B cell (primary cell): ENCODE measurements at regions not wholly inside any gene's neighbourhood (a gene's known extent, or its start where the extent isn't known, plus 50 kb on each side); places are given as distances from the start of the nearest gene placed in this dataset.

ENCODE experiments used
- EZH2 ChIP-seq: IDR thresholded peaks from 2 replicates; pipeline ENCODE4 v1.6.1; 2012; ENCODE audit warnings: borderline replicate concordance, low read depth, mild to moderate bottlenecking, moderate library complexity, low read length; ENCODE audit not compliant: insufficient read depth, poor library complexity, severe bottlenecking
- TF ChIP-seq, protein P1 (sequence below): fragments of 200-600 bp; IDR thresholded peaks from one replicate; pipeline ENCODE4 v1.8.0; 2022; ENCODE audit warnings: antibody characterized with exemption, mild to moderate bottlenecking

DNA sequence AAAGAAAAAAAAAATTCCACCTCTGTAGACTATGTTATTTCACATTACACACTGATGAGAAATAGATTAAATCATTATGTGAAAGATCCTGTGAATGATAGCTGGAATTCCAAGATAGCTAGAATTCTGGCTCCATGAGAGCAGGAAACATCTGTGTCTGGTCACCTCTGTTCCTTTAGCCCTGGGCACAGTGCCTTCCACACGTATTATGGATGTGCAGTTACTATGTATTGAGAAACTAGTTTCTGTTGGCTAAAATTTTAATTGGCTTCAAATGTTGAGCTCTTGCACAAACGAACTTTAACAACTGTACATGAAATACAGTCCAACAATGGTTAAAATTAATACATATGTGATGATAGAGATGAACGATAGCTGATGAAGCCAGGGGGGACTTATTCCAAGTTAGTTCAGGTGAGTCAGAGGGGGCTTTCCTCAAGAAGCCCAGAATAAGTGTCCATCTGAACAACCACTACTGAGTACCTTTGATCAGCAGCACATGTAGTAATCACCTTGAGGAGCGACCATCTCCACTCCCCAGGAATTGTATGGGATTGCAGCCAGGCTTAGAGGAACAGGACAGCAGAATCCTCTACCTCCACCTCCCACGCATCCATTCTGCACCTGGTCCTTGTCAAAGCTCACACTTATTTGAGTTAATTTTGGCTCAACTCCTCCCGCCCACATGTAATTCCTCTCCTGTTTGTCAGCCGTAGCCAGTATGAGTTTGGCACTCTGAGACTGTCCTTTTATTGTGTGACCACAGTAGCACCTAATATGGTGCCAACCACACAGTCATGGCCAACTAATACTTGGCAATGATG, 68.6 kb downstream of the NABP1 start:
- TF ChIP-seq, protein P1, sequence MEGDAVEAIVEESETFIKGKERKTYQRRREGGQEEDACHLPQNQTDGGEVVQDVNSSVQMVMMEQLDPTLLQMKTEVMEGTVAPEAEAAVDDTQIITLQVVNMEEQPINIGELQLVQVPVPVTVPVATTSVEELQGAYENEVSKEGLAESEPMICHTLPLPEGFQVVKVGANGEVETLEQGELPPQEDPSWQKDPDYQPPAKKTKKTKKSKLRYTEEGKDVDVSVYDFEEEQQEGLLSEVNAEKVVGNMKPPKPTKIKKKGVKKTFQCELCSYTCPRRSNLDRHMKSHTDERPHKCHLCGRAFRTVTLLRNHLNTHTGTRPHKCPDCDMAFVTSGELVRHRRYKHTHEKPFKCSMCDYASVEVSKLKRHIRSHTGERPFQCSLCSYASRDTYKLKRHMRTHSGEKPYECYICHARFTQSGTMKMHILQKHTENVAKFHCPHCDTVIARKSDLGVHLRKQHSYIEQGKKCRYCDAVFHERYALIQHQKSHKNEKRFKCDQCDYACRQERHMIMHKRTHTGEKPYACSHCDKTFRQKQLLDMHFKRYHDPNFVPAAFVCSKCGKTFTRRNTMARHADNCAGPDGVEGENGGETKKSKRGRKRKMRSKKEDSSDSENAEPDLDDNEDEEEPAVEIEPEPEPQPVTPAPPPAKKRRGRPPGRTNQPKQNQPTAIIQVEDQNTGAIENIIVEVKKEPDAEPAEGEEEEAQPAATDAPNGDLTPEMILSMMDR = no peak
- no peak for TF ChIP-seq EZH2
